Astrocyte (in vitro differentiated cells and primary cell): ENCODE measurements at regions not wholly inside any gene's neighbourhood (a gene's known extent, or its start where the extent isn't known, plus 50 kb on each side); places are given as distances from the start of the nearest gene placed in this dataset.

Experiments
- CTCF ChIP-seq: IDR thresholded peaks from 2 replicates; pipeline ENCODE4 v1.5.1; 2011; ENCODE audit warnings: low read depth, mild to moderate bottlenecking, inconsistent platforms, low read length, moderate library complexity; ENCODE audit not compliant: insufficient read depth
- EZH2 ChIP-seq: IDR thresholded peaks from 2 replicates; pipeline ENCODE4 v1.6.1; 2012; ENCODE audit warnings: mild to moderate bottlenecking, low read length, inconsistent platforms; ENCODE audit not compliant: insufficient read depth

DNA sequence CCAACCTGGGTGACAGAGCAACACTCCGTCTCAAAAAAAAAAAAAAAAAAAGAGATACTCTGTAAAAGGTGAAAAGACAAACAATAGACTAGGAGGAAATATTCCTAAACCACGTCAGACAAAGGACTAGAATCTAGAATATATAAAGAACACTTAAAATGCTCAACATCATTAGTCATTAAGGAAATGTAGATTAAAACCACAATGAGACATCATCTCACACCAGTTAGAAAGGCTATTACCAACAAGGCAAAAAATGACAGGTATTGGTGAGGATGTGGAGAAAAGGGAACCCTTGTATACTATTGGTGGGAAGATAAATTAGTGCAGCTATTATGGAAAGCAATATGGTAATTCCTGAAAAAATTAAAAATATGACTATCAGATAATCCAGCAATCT is 903.1 kb upstream of the SOX9 start:
- TF ChIP-seq CTCF = no peak
- no peak for TF ChIP-seq EZH2
